ENCODE measurements at regions not wholly inside any gene's neighbourhood (a gene's known extent, or its start where the extent isn't known, plus 50 kb on each side); places are given as distances from the start of the nearest gene placed in this dataset.

DNA sequence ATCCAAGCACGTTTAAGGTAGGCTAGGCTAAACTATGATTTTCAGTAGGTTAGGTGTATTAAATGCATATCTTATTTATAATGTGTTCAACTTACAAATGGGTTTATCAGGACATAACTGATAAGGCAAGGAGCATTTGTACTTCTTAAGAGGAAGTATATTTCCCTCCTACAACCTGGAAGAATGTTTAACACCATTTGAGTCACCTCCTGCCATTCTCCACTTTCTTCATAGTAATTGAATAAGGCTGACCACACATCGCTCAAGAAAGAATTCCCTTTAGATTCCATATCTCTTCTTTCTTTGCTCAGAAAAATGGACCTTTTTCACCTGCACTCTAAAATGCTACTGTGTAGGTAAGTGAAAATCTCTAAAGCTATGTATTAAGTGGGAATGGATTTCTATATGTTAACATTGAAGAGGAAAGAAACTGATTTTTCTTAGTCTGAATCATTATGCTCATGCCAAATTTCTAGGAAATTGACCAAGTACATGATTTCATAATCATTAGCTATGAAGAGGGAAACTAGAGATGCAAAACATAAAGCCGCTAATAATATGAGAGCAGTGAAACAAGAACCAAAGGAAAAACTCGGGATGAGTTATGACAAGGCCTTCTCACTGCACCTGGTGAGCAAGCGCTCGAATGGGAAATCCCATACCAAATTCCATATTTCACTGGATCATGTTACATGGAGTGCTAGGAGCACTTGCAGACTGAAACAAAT is 210.4 kb downstream of the ALDH8A1 start:
- no peak for DNase-seq
- 80 to 89% methylated on average over 6 of the region's 6 CpGs for WGBS, 2 donors (ENCODE audit: low coverage in 1 of 2)
- Histone ChIP-seq H3K27ac (no peak overlapping the region), H3K27me3 (no peaks in the 10 kb centered on the region), H3K36me3 (no peaks in the 10 kb centered on the region), H3K9me3 (no peaks in the 10 kb centered on the region), H3K4me3 (no peak overlapping the region), H3K4me1 (no peaks in the 10 kb centered on the region)
- intact Hi-C loops (cut with DNase I; ENCODE audit: low total_unique reads) (no loop called here), in situ Hi-C loops (cut with MboI; ENCODE audit: low pct_ligation_motif_present in 1 of 4, low pct_unique_long_range_greater_than_20kb in 1 of 4, low sequenced_read_pairs in 3 of 4) (no loop called here)
- TF ChIP-seq POLR2A (IDR thresholded peaks at IDR 0.05), result no peak
- TF ChIP-seq, protein P1, sequence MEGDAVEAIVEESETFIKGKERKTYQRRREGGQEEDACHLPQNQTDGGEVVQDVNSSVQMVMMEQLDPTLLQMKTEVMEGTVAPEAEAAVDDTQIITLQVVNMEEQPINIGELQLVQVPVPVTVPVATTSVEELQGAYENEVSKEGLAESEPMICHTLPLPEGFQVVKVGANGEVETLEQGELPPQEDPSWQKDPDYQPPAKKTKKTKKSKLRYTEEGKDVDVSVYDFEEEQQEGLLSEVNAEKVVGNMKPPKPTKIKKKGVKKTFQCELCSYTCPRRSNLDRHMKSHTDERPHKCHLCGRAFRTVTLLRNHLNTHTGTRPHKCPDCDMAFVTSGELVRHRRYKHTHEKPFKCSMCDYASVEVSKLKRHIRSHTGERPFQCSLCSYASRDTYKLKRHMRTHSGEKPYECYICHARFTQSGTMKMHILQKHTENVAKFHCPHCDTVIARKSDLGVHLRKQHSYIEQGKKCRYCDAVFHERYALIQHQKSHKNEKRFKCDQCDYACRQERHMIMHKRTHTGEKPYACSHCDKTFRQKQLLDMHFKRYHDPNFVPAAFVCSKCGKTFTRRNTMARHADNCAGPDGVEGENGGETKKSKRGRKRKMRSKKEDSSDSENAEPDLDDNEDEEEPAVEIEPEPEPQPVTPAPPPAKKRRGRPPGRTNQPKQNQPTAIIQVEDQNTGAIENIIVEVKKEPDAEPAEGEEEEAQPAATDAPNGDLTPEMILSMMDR (IDR thresholded peaks at IDR 0.05), result no peak
- TF ChIP-seq EP300 (IDR thresholded peaks at IDR 0.05; ENCODE audit: low read depth), result no peak
- no peak for TF ChIP-seq POLR2AphosphoS5 (IDR thresholded peaks at IDR 0.05)

DNA sequence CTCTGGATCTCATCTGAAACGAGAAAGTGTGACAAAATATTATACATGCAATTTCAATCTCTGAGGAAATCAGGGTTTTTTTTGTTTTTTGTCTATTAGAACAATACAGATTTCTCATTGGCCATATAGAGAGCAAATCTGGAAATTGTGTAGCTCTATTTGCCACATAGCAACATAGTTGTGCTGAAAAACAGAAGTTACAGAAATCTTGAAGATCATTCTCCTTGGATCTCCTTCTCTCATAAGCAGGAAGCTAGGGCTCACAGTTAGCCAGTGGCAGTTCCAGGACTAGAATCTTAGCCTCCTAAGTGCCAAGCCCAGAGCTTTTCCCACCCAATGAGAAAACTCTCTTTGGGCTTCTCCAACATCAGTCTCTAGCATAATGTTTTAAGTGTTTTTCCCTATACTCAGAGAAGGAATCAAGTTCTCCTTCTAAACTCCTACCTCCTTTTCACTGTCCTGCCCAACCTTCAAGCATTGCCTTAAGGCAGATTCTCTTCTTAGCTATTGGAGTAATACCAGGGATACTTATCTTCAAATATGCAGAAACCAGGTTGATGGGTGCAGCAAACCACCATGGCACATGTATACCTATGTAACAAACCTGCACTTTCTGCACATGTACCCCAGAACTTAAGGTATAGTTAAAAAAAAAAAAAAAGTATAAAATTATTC is 211.6 kb downstream of the ALDH8A1 start:
- intact Hi-C loops (cut with DNase I; ENCODE audit: low total_unique reads) (no loop called here), in situ Hi-C loops (cut with MboI; ENCODE audit: low pct_ligation_motif_present in 1 of 4, low pct_unique_long_range_greater_than_20kb in 1 of 4, low sequenced_read_pairs in 3 of 4) (no loop called here)
- WGBS, 2 donors (ENCODE audit: low coverage in 1 of 2), result 57 to 73% methylated on average over 1 of the region's 1 CpG

DNA sequence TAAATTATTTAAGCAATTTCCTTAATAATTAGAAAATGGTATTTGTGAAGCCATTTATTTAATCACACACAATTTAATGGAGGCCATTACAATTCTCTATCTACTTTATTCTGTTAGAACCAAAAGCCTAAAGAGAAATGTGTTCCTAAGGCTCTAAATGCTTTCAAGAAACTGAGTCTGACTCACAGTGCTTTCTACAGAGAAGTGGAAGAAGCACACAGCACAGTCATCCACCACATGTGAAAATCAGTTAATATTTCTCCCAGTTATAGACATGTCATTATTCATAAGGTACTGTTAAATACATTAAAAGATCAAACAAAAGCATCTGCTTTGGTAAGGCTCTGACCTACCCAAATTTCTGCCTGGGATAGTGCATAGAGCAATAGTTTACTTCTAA is 214.4 kb downstream of the ALDH8A1 start:
- TF ChIP-seq POLR2AphosphoS5 (IDR thresholded peaks at IDR 0.05) (no peak), POLR2A (IDR thresholded peaks at IDR 0.05) (no peak), EP300 (IDR thresholded peaks at IDR 0.05; ENCODE audit: low read depth) (no peak)
- TF ChIP-seq, protein P1 (IDR thresholded peaks at IDR 0.05), result no peak
- in situ Hi-C loops (cut with MboI; ENCODE audit: low pct_ligation_motif_present in 1 of 4, low pct_unique_long_range_greater_than_20kb in 1 of 4, low sequenced_read_pairs in 3 of 4) (no loop called here), intact Hi-C loops (cut with DNase I; ENCODE audit: low total_unique reads) (no loop called here)
- Histone ChIP-seq H3K27me3 (no peaks in the 10 kb centered on the region), H3K27ac (no peak overlapping the region), H3K9me3 (no peaks in the 10 kb centered on the region), H3K4me1 (no peaks in the 10 kb centered on the region), H3K36me3 (no peaks in the 10 kb centered on the region), H3K4me3 (no peak overlapping the region)
- no peak for DNase-seq

More for the DNA sequence above, 211.6 kb downstream of the ALDH8A1 start:
- Histone ChIP-seq H3K4me1 (no peaks in the 10 kb centered on the region), H3K27me3 (no peaks in the 10 kb centered on the region), H3K27ac (no peak overlapping the region), H3K4me3 (no peak overlapping the region), H3K9me3 (no peaks in the 10 kb centered on the region), H3K36me3 (no peaks in the 10 kb centered on the region)
- no peak for DNase-seq
- TF ChIP-seq, protein P1 (IDR thresholded peaks at IDR 0.05), result no peak
- TF ChIP-seq EP300 (IDR thresholded peaks at IDR 0.05; ENCODE audit: low read depth) (no peak), POLR2AphosphoS5 (IDR thresholded peaks at IDR 0.05) (no peak), POLR2A (IDR thresholded peaks at IDR 0.05) (no peak)

DNA sequence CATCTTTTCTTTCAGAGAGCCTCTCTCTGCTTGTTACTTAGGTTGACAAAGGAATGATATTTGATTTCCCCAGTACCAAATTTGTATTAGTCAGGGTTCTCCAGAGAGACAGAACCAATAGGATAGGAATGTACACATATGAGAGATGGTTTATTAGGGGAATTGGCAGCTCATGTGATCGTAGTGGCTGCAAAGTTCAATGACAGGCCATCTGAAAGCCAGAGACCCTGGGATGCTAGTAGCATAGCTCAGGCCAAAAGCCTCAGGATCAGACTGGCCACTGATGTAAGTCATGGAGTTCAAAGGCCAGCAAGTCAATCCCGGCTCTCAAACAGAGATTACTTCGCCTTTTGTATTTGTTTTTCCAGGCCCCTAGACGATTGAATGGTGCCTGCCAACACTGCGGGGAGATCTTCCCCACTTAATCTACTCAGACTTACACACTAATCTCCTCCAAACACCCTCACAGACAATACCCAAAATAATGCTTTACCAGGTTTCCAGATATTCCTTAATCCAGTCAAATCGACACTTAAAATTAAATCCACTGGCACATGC is 215.5 kb downstream of the ALDH8A1 start:
- H3K27ac ChIP-seq, result no peak overlapping the region
- WGBS, 2 donors (ENCODE audit: low coverage in 1 of 2), result 72 to 100% methylated on average over 1 to 6 of the region's 6 CpGs
- no peaks in the 10 kb centered on the region for H3K4me1 ChIP-seq
- intact Hi-C loops (cut with DNase I; ENCODE audit: low total_unique reads) (no loop called here), in situ Hi-C loops (cut with MboI; ENCODE audit: low pct_ligation_motif_present in 1 of 4, low pct_unique_long_range_greater_than_20kb in 1 of 4, low sequenced_read_pairs in 3 of 4) (no loop called here)
- no peak for TF ChIP-seq POLR2A (IDR thresholded peaks at IDR 0.05)
- TF ChIP-seq, protein P1 (IDR thresholded peaks at IDR 0.05), result no peak
- no peak for TF ChIP-seq POLR2AphosphoS5 (IDR thresholded peaks at IDR 0.05)
- TF ChIP-seq EP300 (IDR thresholded peaks at IDR 0.05; ENCODE audit: low read depth), result no peak
- no peaks in the 10 kb centered on the region for H3K27me3 ChIP-seq
- H3K4me3 ChIP-seq, result no peak overlapping the region
- DNase-seq, result no peak
- H3K9me3 ChIP-seq, result no peaks in the 10 kb centered on the region
- no peaks in the 10 kb centered on the region for H3K36me3 ChIP-seq

Data from transverse colon (tissue), 4 donors.